CD14-positive monocyte (primary cell): ENCODE measurements at regions not wholly inside any gene's neighbourhood (a gene's known extent, or its start where the extent isn't known, plus 50 kb on each side); places are given as distances from the start of the nearest gene placed in this dataset.
"Not testable (repeated sequence)": the region's sequence is repeated elsewhere in the genome, so short reads cannot be mapped to it uniquely, and the experiment has no call there.

Experiments used
- DNase-seq, 3 donors: peaks; one replicate each; pipeline ENCODE4 v3.0.0-alpha.2; 2011 to 2022
- H2AFZ ChIP-seq: 2 replicates; pipeline ENCODE4 v1.6.0; 2012; ENCODE audit warnings: mild to moderate bottlenecking, low read depth, low read length, inconsistent platforms; ENCODE audit not compliant: insufficient read depth, poor library complexity, severe bottlenecking
- H3K27ac ChIP-seq, 2 donors: 1 replicate in 1 of 2; 2 replicates in 1 of 2; pipeline ENCODE4 v1.5.1; 2012 to 2013; ENCODE audit warnings: low read length in 2 of 2, control low read depth in 1 of 2, inconsistent platforms in 1 of 2, low read depth in 1 of 2, mild to moderate bottlenecking in 1 of 2
- H3K27me3 ChIP-seq, 2 donors: one replicate each; pipeline versions ENCODE4 v1.6.0 to v1.6.1; 2011 to 2013; ENCODE audit warnings: low read length in 2 of 2; ENCODE audit not compliant: control insufficient read depth in 2 of 2, insufficient read depth in 2 of 2
- H3K36me3 ChIP-seq, 2 donors: replicated peaks in 1 of 2; 1 replicate in 1 of 2; 2 replicates in 1 of 2; pipeline versions ENCODE4 v1.5.1 to v1.6.1; 2012 to 2013; ENCODE audit warnings: low read length in 2 of 2, control low read depth in 1 of 2, inconsistent platforms in 1 of 2, mild to moderate bottlenecking in 1 of 2; ENCODE audit not compliant: insufficient read depth in 2 of 2, control insufficient read depth in 1 of 2
- H3K4me1 ChIP-seq, 2 donors: 1 replicate in 1 of 2; 2 replicates in 1 of 2; pipeline versions ENCODE4 v1.5.1 to v1.6.1; 2012 to 2013; ENCODE audit warnings: low read length in 2 of 2, control low read depth in 1 of 2, inconsistent platforms in 1 of 2, mild to moderate bottlenecking in 1 of 2, moderate library complexity in 1 of 2; ENCODE audit not compliant: insufficient read depth in 2 of 2, control insufficient read depth in 1 of 2
- H3K4me2 ChIP-seq: replicated peaks from 2 replicates; pipeline ENCODE3; 2012; ENCODE audit warnings: low read length, moderate library complexity, mild to moderate bottlenecking; ENCODE audit not compliant: poor library complexity, severe bottlenecking; ENCODE audit errors: extremely low read depth
- H3K4me3 ChIP-seq, 3 experiments: fragments of 200-600 bp in 1 of 3; sonication (generic) in 1 of 3; replicated peaks in 1 of 3; 1 replicate in 2 of 3; 2 replicates in 1 of 3; pipeline ENCODE4 v1.5.1; 2011 to 2013; ENCODE audit warnings: low read length in 3 of 3, mild to moderate bottlenecking in 3 of 3, control low read depth in 2 of 3, low read depth in 2 of 3, inconsistent platforms in 1 of 3, moderate library complexity in 1 of 3
- H3K79me2 ChIP-seq: 2 replicates; pipeline ENCODE4 v1.6.0; 2012; ENCODE audit warnings: mild to moderate bottlenecking, control low read depth, inconsistent platforms, low read length, moderate library complexity; ENCODE audit not compliant: insufficient read depth
- H3K9ac ChIP-seq: 2 replicates; pipeline ENCODE4 v1.6.0; 2017; ENCODE audit warnings: low read length, mild to moderate bottlenecking; ENCODE audit not compliant: insufficient read depth, poor library complexity, severe bottlenecking
- H3K9me3 ChIP-seq, 2 donors: replicated peaks in 1 of 2; 1 replicate in 1 of 2; 2 replicates in 1 of 2; pipeline versions ENCODE4 v1.5.1 to v1.6.1; 2012 to 2013; ENCODE audit warnings: low read length in 2 of 2, control low read depth in 1 of 2; ENCODE audit not compliant: control insufficient read depth in 1 of 2, insufficient read depth in 1 of 2
- H4K20me1 ChIP-seq: 2 replicates; pipeline ENCODE4 v1.6.0; 2012; ENCODE audit warnings: mild to moderate bottlenecking, low read length, control low read depth, moderate library complexity; ENCODE audit not compliant: insufficient read depth
- H3K27ac Mint-ChIP-seq, 7 donors: one replicate each; pipeline ENCODE4 v1.8.0; 2020; ENCODE audit warnings: mild to moderate bottlenecking in 7 of 7, mixed read lengths in 7 of 7, moderate library complexity in 6 of 7, inconsistent platforms in 2 of 7
- H3K27me3 Mint-ChIP-seq, 3 donors: one replicate each; pipeline ENCODE4 v1.8.0; 2021 to 2022; ENCODE audit warnings: low read depth in 3 of 3, mild to moderate bottlenecking in 3 of 3, mixed read lengths in 3 of 3, moderate library complexity in 3 of 3, inconsistent platforms in 1 of 3
- H3K36me3 Mint-ChIP-seq, 2 donors: one replicate each; pipeline ENCODE4 v1.8.0; 2020; ENCODE audit warnings: mixed read lengths in 2 of 2, inconsistent platforms in 1 of 2, mild to moderate bottlenecking in 1 of 2
- H3K4me1 Mint-ChIP-seq: one replicate; pipeline ENCODE4 v1.8.0; 2020; ENCODE audit warnings: mild to moderate bottlenecking, mixed read lengths
- H3K4me3 Mint-ChIP-seq, 2 donors: one replicate each; pipeline ENCODE4 v1.8.0; 2020; ENCODE audit warnings: mild to moderate bottlenecking in 2 of 2, mixed read lengths in 2 of 2, moderate library complexity in 1 of 2
- H3K9me3 Mint-ChIP-seq, 7 donors: one replicate each; pipeline ENCODE4 v1.8.0; 2020 to 2022; ENCODE audit warnings: mixed read lengths in 7 of 7, mild to moderate bottlenecking in 6 of 7, moderate library complexity in 6 of 7, inconsistent platforms in 2 of 7
- CTCF ChIP-seq: fragments of 200-600 bp; IDR thresholded peaks from one replicate; pipeline ENCODE4 v1.8.0; 2022; ENCODE audit warnings: antibody characterized with exemption, mild to moderate bottlenecking
- WGBS: methylation state at CpG from one replicate; pipeline ENCODE4 v1.1.5; 2013; ENCODE audit warnings: missing lambda C conversion rate; ENCODE audit not compliant: insufficient coverage; 5-methylcytosine and 5-hydroxymethylcytosine counted together
- intact Hi-C, 2 donors: fragments of 100-400 bp; cut with micrococcal nuclease; formaldehyde crosslinking; loops; one replicate each; pipeline versions ENCODE4 v1.15.0 to v1.15.1; 2023

GRCh38 chr7:52163311-52163710 is 846.7 kb upstream of the COBL start:
- H3K4me1 Mint-ChIP-seq, result no peaks in the 10 kb centered on the region
- H3K27me3 ChIP-seq, result no peaks in the 10 kb centered on the region
- intact Hi-C loops, result no loop called here
- H3K27me3 Mint-ChIP-seq, result no peaks in the 10 kb centered on the region
- H3K36me3 Mint-ChIP-seq, result no peaks in the 10 kb centered on the region
- H3K9ac ChIP-seq, result no peak overlapping the region
- H3K4me3 Mint-ChIP-seq, result no peak overlapping the region
- no peak overlapping the region for H3K27ac ChIP-seq
- H3K79me2 ChIP-seq, result no peaks in the 10 kb centered on the region
- H3K27ac Mint-ChIP-seq, result no peak overlapping the region
- no peaks in the 10 kb centered on the region for H4K20me1 ChIP-seq
- H3K4me2 ChIP-seq, result no peak overlapping the region
- no peaks in the 10 kb centered on the region for H3K36me3 ChIP-seq
- no peak overlapping the region for H3K4me3 ChIP-seq
- H2AFZ ChIP-seq, result no peak overlapping the region
- H3K9me3 ChIP-seq, result peaks cover 3 to 9% of the 10 kb centered on the region in 2 donors
- no peaks in the 10 kb centered on the region for H3K4me1 ChIP-seq
- DNase-seq, result no peak
- 60% methylated on average over 1 of the region's 2 CpGs for WGBS
- no peak for TF ChIP-seq CTCF
- peaks cover 0 to 16% (median 3%) of the 10 kb centered on the region in 7 donors for H3K9me3 Mint-ChIP-seq

GRCh38 chr7:52161483-52161882 is 844.9 kb upstream of the COBL start:
- no peak for DNase-seq
- Histone ChIP-seq H3K36me3 (no peaks in the 10 kb centered on the region), H3K4me2 (no peak overlapping the region), H3K27ac (no peak overlapping the region), H3K9me3 (peaks cover 3 to 9% of the 10 kb centered on the region in 2 donors), H4K20me1 (no peaks in the 10 kb centered on the region), H3K4me3 (no peak overlapping the region), H3K9ac (no peak overlapping the region), H2AFZ (no peak overlapping the region), H3K79me2 (no peaks in the 10 kb centered on the region), H3K27me3 (no peaks in the 10 kb centered on the region), H3K4me1 (no peaks in the 10 kb centered on the region)
- Mint-ChIP-seq H3K4me1 (no peaks in the 10 kb centered on the region), H3K27ac (no peak overlapping the region), H3K27me3 (no peaks in the 10 kb centered on the region), H3K36me3 (no peaks in the 10 kb centered on the region), H3K9me3 (peaks cover 2 to 14% (median 3%) of the 10 kb centered on the region in 7 donors), H3K4me3 (no peak overlapping the region)
- no peak for TF ChIP-seq CTCF
- intact Hi-C loops, result no loop called here

GRCh38 chr7:52159421-52159820 is 842.8 kb upstream of the COBL start:
- H3K4me3 ChIP-seq, H3K27me3 ChIP-seq, H3K36me3 ChIP-seq, H3K27ac Mint-ChIP-seq, H3K9ac ChIP-seq, H4K20me1 ChIP-seq, H3K36me3 Mint-ChIP-seq, intact Hi-C loops, DNase-seq, H3K27ac ChIP-seq, H3K79me2 ChIP-seq, H3K9me3 ChIP-seq, H3K4me1 Mint-ChIP-seq, H3K27me3 Mint-ChIP-seq, H3K4me3 Mint-ChIP-seq, H3K4me1 ChIP-seq, H3K4me2 ChIP-seq, H2AFZ ChIP-seq: not testable (repeated sequence)
- WGBS, result 98% methylated on average over 6 of the region's 17 CpGs
- peaks cover 2 to 12% (median 4%) of the 10 kb centered on the region in 7 donors for H3K9me3 Mint-ChIP-seq
